NCI-H1436 treated with DMSO at 0.1 percent for 48 hours (cell line): ENCODE measurements at regions not wholly inside any gene's neighbourhood (a gene's known extent, or its start where the extent isn't known, plus 50 kb on each side); places are given as distances from the start of the nearest gene placed in this dataset.

Experiments
- DNase-seq: peaks from one replicate; lab custom pipeline; 2025; lab: John Stamatoyannopoulos, UW

GRCh38 chr1:38331496-38332210, 285.1 kb upstream of the POU3F1 start:
- no peak for DNase-seq

- DNase-seq: no peak
These were observed 284.2 kb upstream of the POU3F1 start for GRCh38 chr1:38330799-38331198.

DNA sequence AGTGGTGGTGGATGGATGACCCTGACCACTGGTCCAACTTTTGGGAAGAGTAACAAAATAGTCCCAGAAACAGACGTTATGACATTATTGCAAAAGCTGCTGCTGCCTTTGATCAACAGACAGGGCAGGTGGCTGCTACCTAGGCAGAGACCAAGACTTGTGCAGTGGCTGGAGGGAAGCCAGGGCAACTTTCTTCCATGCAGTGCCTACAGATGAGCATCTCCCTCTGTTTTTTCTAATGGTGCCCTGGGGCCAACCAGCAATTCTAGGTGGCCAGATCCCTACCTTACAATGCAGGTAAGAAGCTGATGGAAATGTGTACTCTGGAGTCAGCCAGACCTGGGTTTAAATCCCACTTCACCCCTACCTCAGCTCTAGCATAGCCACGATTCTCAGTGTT, 283.1 kb upstream of the POU3F1 start:
- DNase-seq: no peak

DNA sequence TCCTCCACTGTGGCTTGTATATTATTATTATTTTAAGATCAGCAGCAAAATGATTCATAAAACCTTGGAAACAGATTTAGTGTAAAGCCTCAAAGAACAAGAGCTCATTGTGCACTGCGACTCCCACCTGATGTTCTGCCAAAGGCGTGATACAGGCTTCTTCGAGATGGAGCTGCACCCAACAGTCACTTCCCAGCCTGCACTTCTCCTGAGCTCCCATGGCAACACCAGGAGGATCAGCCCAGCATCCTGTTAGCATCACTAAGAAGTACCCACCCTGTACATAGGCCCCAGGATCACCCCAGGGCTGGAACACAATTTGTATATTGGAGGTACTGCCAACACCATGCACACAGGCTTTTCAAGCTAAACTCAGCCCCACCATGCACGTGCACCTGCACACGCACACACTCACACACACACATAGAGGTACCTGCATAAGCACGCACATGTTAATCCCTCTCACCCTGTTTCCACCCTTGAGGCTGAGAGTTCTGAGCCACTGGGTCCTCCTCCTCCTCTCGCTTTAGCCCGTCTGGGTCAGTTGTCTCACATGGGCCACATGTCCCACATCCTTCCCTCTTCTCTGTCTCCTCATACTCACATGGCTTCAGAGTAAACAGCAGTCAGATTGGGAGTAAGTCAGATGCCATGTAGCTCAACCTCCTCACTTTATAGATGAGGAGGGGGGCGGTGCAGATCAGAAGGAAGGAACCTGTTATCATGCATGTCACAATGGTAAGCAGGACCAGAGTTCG, 281.9 kb upstream of the POU3F1 start:
- no peak for DNase-seq

DNA sequence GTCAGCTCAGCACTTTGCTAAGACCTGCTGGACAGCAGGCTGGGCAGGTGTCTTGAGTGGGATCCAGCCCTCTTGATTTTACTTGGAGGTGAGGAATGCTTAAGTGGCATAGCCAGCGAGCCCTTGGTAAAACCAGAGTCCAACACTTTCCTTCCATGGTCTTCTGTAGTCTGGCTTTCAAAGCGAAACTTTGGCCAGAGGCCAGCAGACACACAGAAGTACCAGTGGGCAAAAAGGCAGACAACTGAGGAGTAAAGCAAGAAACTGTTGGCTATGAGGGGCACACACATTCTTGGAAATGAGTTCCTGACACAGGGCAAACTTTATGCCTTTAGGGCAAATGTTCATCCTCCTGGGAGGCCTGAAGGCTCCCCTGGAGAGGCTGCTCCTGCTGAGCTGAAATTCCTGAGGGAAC, 281.0 kb upstream of the POU3F1 start:
- DNase-seq: no peak

DNA sequence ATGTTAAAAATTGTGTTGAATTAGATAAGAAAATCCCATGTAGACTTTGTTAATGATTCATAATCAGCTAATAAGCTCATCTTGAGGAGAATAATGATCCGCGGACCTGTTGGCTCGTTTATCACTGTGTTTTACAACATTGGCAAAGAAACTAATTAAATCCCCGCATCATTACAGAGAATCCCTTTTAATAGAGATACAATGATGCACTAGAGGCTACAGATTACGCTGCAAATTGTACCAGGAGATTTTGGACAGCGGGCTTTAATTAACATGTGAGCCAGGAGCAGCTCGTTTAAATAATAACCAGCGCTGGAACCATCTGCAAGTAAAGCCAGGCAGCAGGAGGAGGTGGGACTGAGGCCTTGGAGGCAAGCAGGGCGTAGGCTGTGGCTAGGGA, 280.3 kb upstream of the POU3F1 start:
- DNase-seq: no peak

DNA sequence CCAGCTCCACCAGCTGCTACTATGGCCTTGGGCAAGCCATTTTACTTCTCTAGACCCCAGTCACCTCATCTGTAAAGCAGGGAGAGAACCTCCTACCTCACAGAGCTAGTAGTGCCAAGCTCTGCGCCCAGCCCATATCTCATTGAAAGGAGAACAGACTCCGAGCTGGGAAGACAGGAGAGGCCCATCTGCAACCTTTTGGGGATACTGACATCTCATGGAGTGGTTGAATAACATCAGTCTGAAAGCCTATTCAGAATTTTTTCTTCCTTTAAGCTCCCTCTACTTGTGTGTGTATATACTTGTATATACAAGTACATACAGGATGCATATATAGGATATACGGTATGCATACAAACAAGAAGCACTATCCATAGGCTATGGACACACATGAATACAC, 279.5 kb upstream of the POU3F1 start:
- no peak for DNase-seq

DNA sequence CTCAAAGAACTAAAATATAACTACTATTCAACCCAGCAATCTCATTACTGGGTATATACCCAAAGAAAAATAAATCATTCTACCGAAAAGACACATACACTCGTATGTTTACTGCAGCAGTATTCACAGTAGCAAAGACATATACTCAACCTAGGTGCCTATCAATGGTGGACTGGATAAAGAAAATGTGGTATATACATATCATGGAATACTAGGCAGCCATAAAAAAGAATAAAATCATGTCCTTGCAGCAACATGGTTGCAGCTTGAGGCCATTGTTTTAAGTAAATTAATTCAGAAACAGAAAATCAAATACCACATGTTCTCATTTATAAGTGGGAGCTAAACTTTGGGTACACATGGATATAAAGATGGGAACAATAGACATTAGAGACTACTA, 266.2 kb upstream of the POU3F1 start:
- DNase-seq: no peak

GRCh38 chr1:38310079-38310478, 263.5 kb upstream of the POU3F1 start:
- no peak for DNase-seq

DNA sequence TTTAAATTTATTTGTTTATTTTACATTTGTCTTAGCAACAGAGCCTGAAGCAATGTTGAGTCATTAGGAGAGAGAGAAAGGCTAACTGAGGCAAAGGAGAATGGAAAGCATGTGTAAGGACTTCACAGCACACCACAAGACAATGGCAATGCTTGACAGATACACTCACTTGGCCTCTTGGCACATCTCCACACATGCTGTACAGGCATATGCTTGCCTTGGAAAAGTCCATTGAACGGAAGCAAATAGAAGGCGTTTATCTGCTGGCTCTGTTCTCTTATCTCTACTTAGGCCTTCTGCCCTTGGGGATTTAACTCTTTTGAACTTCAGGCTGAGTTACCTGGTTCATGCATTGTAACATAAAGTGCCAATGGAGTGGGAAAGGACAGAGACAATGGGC, 262.2 kb upstream of the POU3F1 start:
- no peak for DNase-seq

DNA sequence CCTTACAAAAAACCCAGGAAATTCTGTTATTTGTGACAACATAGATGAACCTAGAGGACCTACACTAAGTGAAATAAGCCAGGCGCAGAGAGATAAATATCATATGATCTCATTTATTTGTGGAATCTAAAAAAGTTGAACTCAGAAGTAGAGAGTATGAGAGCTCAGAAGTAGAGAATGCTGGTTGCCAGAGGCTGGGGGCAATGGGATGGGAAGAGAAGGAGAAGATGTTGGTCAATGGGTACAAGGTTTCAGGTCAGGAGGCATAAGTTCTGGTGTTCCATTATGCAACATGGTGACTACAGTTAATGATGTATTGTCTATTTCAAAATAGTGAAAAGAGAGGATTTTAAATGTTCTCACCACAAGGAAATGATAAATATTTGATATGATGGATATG, 259.1 kb upstream of the POU3F1 start:
- no peak for DNase-seq

GRCh38 chr1:38303843-38304242, 257.2 kb upstream of the POU3F1 start:
- DNase-seq: no peak

- no peak for DNase-seq
These were observed 254.4 kb upstream of the POU3F1 start for GRCh38 chr1:38301040-38301439.

DNA sequence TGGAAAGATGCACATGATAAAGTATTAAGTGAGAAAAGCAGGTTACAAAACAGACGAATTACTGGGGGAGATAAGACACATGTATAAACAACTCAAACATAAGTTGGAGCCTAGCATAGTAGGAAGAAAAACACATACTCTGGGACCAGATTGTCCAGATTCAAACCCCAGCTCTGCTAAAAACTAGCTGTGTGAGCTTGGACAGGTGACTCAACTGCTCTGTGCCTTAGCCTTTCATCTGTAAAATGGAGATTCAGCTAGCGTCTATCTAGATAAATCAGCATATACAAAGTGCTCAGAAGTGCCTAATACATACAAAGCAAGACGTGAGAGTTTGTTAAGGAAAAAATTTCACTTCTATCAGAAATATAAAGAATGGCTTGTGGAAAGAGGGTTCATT, 254.0 kb upstream of the POU3F1 start:
- DNase-seq: no peak

- DNase-seq: no peak
These were observed 251.2 kb upstream of the POU3F1 start for GRCh38 chr1:38297842-38298241.

DNA sequence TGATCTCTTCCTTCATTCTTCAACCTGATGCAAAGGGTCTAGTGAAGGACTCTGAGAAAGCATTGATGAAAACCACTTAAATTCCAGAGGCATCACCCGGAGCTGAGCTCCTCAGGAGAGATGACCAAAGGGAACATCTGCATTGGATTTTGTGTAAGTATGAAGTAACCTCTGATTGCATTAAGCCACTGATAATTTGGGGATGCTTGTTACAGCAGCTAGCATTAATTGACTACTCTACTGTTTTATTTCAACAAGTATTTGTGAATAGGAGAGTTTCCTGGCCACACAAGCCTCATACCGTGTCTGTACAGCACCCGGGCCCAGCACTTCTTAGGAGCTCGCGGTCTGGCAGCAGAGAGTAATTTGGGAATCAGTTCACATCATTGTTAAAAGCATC, 250.7 kb upstream of the POU3F1 start:
- no peak for DNase-seq

- peak; percentile 33 for DNase-seq
These were observed 249.5 kb upstream of the POU3F1 start for GRCh38 chr1:38296047-38296446.

DNA sequence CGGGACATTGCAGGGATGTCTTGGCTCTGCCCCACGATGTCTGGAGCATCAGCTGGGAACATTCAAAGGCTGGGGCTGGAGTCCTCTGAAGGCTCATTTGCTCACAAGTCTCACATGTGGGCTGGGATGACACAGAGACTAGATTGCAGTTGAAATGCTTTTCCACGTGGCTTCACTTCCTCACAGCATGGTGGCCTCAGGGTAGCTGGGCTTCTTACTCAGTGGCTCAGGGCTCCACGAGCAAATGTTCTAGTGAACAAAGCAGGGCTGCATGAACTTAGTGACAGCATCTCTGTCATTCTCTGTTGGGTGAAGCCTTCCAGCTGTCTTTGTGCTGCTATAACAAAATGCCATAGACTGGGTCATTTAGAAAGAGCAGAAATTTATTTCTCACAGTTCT, 247.0 kb upstream of the POU3F1 start:
- DNase-seq: no peak

DNA sequence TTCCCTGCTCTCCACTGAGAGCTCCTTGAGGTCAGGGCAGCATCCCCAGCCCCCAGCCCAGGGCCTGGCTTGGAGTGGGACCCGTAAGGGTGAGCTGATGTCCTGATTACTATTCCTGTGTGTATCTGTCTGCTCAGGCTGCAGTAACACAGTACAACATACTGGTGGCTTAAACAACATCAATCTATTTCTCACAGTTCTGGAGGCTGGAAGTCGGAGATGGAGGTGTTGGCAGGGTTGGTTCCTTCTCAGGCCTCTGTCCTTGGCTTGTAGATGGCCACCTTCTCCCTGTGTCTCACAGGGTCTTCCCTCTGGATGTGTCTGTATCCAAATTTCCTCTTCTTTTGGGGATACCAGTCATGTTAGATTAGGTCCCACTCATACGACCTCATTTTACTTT, 246.4 kb upstream of the POU3F1 start:
- DNase-seq: no peak

GRCh38 chr1:38291906-38292521, 245.4 kb upstream of the POU3F1 start:
- no peak for DNase-seq

DNA sequence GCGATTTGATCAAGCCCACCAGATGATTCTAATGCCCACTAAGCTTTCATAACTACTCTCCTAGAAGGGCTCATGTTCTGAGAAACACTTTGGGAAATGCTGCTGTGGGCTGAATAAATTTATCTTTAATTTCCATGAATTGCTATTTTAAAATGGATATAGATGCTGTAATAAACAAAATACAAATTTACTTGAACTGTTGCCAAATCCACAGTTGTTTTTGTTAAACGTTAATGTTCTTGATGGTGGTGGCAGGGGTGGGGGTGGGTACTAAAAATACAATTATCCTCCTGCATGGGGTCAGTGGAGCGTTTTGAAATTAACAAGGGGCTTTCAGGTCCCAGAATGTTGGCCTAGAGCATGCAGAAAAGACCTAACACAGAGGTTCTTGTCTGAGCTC, 244.7 kb upstream of the POU3F1 start:
- no peak for DNase-seq

GRCh38 chr1:38289034-38289433, 242.4 kb upstream of the POU3F1 start:
- no peak for DNase-seq

DNA sequence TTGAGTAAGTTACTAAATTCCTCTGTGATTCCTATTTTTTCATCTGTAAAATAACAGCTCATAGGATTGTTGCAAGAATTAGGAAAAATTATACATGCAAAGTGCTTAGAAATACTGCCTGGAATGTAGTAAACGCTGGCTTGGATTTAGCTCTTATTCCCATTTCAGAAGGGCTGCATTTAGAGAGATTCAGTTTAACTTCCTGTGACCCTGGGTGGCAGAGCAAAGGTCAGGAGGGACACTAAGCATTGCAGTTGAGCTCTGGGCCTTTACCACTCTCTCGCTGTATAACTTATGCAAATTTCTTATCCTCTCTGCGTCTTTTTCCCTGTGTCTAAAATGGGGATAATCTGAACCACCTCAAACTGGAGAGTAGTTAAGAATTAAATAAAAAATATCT, 241.0 kb upstream of the POU3F1 start:
- no peak for DNase-seq
